B cell (primary cell): ENCODE measurements at regions not wholly inside any gene's neighbourhood (a gene's known extent, or its start where the extent isn't known, plus 50 kb on each side); places are given as distances from the start of the nearest gene placed in this dataset.

Source experiments
- CTCF ChIP-seq: fragments of 200-600 bp; IDR thresholded peaks from one replicate; pipeline ENCODE4 v1.8.0; 2022; ENCODE audit warnings: antibody characterized with exemption, mild to moderate bottlenecking
- EZH2 ChIP-seq: IDR thresholded peaks from 2 replicates; pipeline ENCODE4 v1.6.1; 2012; ENCODE audit warnings: borderline replicate concordance, low read depth, mild to moderate bottlenecking, moderate library complexity, low read length; ENCODE audit not compliant: insufficient read depth, poor library complexity, severe bottlenecking

- TF ChIP-seq CTCF = no peak
- TF ChIP-seq EZH2 = no peak
These were observed 219.7 kb upstream of the PRSS1 start for GRCh38 chr7:142529591-142529990.
